ENCODE measurements at regions not wholly inside any gene's neighbourhood (a gene's known extent, or its start where the extent isn't known, plus 50 kb on each side); places are given as distances from the start of the nearest gene placed in this dataset.

GRCh38 chr4:76841026-76841425 lies 56.9 kb downstream of the SOWAHB start:
- no peak for DNase-seq (ENCODE audit: low read depth)

- DNase-seq (ENCODE audit: low read depth), result peak; percentile 9
These were observed 60.9 kb downstream of the SOWAHB start for GRCh38 chr4:76836860-76837562.
